ENCODE measurements at regions not wholly inside any gene's neighbourhood (a gene's known extent, or its start where the extent isn't known, plus 50 kb on each side); places are given as distances from the start of the nearest gene placed in this dataset.
"Not testable (repeated sequence)": the region's sequence is repeated elsewhere in the genome, so short reads cannot be mapped to it uniquely, and the experiment has no call there.

DNA sequence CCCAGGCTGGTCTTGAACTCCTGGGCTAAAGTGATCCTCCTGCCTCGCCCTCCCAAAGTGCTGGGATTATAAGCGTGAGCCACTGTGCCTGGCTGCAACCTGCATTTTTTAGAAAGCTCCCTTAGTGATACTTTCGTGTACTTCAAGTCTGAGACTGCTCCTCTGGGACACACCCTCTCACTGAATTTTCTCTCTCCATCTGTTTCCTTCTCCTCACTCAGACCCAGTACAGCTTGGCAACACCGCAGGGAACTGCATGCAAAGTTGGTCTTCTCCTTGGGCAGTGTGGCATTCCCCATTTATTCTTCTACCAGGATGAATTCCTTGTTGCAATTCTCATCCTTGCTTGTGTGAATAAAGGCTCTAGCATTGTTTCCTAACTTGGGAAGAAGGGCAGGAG lies 175.9 kb downstream of the LPIN1 start:
- DNase-seq (ENCODE audit: low read depth) = no peak

DNA sequence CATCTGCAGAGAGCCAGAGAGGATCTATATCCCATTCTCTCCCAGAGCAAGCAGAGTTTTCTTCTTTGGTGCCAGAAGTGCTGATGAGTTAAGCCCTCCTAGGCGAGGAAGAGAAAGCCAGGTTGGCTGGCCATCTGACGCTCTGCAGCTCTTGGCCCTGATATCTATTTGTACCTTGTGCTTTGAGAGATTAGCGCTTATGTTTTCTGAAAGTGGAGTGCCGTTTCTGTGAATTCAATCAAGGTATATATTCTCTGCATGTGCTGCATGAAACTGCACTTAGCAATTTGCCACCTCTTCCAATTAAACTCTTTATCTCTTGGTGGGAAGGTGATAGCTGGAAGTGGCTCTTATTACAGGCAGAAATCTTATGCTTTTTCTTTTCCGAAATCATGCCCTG lies 177.5 kb downstream of the LPIN1 start:
- no peak for DNase-seq (ENCODE audit: low read depth)

GRCh38 chr2:11925295-11926066 lies 179.0 kb downstream of the LPIN1 start:
- no peak for DNase-seq (ENCODE audit: low read depth)

GRCh38 chr2:11930211-11930761 lies 183.9 kb downstream of the LPIN1 start:
- no peak for DNase-seq (ENCODE audit: low read depth)

DNA sequence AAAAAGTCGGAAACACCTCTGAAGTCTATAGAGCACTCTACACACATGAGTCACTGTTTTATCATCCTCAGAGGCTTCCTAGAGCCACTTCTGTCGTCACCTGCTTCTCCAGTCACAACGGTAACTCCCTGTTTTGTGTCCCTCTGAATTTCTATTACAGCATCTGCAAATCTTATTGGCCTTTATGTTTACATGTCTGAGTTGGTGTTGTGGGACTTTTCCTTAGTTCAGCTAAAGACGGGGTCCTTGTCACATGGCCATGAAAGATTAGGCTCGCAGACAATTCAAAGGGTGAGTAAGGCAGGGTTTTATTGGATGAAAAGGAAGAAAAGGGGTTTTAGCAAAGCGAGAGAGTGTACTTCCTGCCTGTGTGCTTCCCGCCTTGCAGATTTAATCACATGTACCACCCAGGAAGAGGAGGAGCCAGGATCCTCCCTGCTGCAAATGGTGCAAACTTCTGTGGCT lies 185.6 kb downstream of the LPIN1 start:
- no peak for DNase-seq (ENCODE audit: low read depth)

DNA sequence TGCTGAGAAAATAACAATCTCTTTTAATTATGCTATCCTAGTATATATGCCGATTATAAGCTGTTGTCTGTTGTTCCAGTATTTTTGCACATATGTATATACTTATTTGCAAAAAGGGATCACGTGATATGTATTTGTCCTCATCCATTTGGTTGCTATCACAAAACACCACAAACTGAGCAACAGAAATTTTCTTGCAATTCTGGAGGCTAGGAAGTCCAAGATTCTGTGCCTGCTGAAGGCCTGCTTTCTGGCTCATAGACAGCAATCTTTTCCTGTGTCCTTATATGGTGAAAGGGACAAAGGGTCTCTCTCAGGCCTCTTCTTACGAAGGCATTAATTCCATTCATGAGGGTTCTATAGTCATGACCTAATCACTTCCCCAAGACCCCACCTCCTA lies 186.5 kb downstream of the LPIN1 start:
- DNase-seq (ENCODE audit: low read depth) = no peak

DNA sequence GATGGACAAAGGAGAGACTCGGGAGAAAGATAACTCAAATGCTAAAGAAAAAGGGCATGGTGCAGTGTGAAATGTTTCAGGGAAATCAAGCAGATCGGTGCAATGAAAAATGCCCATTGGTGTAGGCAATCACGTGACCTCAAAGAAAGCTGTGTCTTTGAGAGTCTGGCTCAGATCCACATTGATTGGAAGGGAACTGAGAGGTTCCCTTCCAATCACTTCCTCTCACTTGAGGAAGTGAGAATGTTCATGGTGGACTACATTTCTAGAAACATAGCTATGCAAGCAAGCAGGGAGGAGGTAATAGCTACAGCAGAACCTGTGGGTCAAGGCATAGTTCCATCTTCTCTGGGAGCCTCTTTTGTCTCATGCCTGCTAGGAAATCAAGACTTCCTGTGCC lies 187.4 kb downstream of the LPIN1 start:
- no peak for DNase-seq (ENCODE audit: low read depth)

GRCh38 chr2:11936761-11937160 lies 190.3 kb downstream of the LPIN1 start:
- DNase-seq (ENCODE audit: low read depth) = no peak

GRCh38 chr2:11938196-11938595 lies 191.8 kb downstream of the LPIN1 start:
- no peak for DNase-seq (ENCODE audit: low read depth)

DNA sequence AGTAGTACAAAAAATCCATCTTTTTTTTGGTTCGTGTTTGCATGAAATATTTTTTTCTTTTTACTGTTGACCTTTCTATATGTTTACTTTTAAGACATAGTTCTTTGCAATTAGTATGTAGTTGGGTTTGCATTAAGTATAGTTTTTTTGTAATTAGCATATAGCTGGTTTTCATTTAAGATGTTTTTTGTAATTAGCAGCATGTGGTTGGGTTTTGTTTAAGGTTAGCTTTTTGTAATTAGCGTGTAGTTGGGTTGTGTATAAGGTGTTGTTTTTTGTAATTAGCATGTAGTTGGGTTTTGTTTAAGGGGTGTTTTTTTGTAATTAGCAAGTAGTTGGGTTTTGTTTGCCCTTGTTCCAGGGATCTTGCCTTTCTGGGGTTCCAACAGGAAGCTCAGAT lies 193.1 kb downstream of the LPIN1 start:
- no peak for DNase-seq (ENCODE audit: low read depth)

- no peak for DNase-seq (ENCODE audit: low read depth)
Measured at GRCh38 chr2:11940121-11940743, 193.8 kb downstream of the LPIN1 start.

DNA sequence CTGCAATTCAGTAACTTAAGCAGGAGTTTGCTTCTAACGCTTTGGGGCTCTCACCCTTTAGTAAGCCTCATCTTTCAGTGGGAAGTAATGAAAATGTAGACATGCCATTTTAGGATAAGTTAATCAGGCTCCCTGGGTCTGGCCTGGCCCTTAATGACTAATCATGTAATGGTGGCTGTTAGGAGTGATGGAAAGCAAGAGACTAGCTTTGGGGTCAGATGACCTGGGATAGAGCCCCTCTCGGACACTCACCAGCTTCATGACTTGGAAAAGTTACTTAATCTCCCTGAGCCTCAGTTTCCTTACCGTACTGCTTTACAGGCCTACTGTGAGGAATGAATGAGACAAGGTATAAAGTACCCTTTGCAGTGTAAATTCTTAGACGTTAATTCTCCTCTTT lies 194.4 kb downstream of the LPIN1 start:
- DNase-seq (ENCODE audit: low read depth) = no peak

GRCh38 chr2:11941201-11942177 lies 195.1 kb downstream of the LPIN1 start:
- no peak for DNase-seq (ENCODE audit: low read depth)

DNA sequence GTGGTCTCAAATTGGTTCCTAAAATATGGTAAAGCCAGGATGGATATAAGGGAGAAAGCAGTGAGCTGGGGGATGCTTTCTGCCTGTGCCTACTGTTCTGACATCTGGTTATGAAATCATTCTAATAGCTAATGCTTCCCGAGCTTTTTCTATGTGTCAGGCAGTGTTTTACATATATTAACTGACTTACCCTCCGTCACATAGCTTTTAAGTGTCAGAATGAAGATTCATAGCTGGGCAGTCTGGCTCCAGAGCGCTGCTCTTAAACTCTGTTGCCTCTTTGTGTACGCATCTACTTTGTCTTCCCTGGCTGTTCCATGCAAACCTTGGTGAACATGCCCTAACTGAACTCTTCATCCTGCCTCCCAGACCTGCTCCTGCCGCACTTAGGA lies 195.7 kb downstream of the LPIN1 start:
- DNase-seq (ENCODE audit: low read depth) = no peak

DNA sequence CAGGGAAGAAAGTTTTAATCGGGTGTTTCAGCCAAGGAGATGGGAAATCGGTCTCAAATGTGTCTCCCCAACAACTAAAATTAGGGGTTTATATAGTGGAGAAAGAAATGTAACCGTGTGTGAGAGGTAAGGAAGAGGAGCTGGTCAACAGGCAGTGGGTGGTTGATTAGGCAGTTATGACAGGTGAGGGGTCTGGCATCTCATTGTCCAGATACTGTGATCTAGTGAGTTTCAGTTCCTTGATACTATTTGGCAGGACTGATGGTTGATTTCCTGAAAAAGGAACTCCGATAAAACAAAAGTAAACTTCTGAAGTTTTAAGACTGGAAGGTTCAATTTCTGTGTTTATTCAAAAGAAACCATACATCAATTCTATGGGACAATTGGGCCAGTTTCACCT lies 197.9 kb downstream of the LPIN1 start:
- DNase-seq (ENCODE audit: low read depth) = no peak

GRCh38 chr2:11945139-11946126 lies 199.0 kb downstream of the LPIN1 start:
- peak; percentile 10 for DNase-seq (ENCODE audit: low read depth)

DNA sequence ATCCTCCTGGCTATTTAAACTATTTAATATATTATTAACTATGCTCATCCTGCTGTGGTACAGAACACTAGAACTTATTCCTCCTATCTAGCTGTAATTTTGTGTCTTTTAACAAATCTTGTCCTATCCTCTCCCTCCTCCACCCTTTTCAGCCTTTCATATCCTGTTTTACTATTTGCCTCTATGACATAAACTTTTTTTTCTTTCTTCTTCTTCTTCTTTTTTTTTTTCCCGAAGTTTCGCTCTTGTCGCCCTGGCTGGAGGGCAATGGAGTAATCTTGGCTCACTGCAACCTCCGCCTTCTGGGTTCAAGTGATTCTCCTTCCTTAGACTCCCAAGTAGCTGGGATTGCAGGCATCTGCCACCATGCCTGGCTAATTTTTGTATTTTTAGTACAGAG lies 201.5 kb downstream of the LPIN1 start:
- DNase-seq (ENCODE audit: low read depth) = no peak

DNA sequence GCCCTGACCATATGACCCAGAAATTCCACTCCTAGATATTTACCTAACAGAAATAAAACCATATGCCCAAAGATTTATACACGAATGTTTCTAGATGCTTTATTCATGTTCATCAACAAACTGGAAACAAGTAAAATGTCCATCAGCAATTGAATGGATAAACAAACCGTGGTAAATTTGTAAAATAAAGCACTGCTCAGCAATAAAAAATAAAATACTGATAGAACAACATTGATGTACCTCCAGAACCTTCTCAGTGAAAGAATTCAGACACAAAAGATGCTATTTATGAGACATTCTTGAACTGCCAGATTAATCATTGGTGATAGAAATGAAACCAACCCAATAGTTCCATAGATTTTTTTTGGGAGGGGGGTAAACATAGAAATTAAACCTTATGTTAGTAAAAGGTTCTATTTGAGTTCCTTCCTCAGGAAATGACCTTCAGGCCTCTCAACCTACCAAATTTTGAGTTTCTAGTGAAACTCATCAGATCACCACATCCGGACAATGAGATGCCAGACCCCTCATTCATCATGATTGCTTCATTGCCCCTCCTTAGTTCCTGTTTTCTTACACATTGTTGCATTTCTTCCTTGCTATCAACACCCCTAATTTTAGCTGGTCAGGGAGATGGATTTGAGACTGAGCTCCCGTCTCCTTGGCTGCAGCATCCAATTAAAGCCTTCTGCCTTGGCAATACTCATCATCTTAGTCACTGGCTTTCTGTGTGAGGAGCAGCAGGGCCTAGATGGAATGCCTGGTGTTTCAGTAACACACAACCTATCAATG lies 203.5 kb downstream of the LPIN1 start:
- no peak for DNase-seq (ENCODE audit: low read depth)

DNA sequence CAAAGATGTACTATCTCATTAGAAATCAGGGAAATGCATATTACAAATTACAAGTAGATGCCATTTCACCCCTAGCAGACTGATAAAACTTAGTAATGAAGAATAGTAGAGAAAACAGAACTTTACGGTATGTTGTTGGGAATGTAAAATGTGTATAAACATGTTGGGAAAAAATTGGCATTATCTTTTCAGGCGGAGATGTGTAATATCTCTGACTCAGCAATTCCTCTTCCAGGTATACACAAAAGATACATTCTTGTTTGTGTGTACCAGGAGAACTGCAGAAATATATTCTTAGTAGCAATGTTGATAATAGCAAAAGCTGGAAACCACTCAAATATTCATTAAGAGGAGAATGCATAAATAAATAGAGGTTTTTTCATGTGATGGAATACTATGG lies 204.5 kb downstream of the LPIN1 start:
- DNase-seq (ENCODE audit: low read depth) = no peak

- not testable (repeated sequence) for DNase-seq (ENCODE audit: low read depth)
Measured at GRCh38 chr2:11951492-11951891, 205.1 kb downstream of the LPIN1 start.
